ENCODE measurements at regions not wholly inside any gene's neighbourhood (a gene's known extent, or its start where the extent isn't known, plus 50 kb on each side); places are given as distances from the start of the nearest gene placed in this dataset.

DNA sequence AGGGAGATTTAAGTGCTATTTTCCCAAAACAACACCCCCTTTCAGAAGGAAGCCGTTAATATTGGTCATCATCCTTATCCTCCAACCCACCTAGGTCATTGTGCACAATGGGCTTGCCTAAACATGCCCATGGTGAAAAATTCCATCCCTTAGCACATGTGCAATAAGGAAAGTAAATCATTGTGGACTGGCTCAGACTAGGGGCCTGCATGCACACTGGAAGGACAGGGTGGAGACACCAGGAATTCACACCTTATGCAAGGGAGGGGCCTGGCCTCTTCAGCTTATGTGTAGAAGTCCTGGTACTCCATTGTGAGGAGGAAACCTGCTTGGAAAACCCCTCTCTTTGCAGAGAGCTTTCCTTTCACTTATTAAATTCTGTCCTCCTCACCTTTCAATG is 311.4 kb upstream of the NDST4 start:
- TF ChIP-seq, protein P1, sequence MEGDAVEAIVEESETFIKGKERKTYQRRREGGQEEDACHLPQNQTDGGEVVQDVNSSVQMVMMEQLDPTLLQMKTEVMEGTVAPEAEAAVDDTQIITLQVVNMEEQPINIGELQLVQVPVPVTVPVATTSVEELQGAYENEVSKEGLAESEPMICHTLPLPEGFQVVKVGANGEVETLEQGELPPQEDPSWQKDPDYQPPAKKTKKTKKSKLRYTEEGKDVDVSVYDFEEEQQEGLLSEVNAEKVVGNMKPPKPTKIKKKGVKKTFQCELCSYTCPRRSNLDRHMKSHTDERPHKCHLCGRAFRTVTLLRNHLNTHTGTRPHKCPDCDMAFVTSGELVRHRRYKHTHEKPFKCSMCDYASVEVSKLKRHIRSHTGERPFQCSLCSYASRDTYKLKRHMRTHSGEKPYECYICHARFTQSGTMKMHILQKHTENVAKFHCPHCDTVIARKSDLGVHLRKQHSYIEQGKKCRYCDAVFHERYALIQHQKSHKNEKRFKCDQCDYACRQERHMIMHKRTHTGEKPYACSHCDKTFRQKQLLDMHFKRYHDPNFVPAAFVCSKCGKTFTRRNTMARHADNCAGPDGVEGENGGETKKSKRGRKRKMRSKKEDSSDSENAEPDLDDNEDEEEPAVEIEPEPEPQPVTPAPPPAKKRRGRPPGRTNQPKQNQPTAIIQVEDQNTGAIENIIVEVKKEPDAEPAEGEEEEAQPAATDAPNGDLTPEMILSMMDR (IDR thresholded peaks at IDR 0.05): no peak
- TF ChIP-seq POLR2A (IDR thresholded peaks at IDR 0.05) (no peak), POLR2AphosphoS5 (IDR thresholded peaks at IDR 0.05) (no peak), EP300 (IDR thresholded peaks at IDR 0.05; ENCODE audit: low read depth) (no peak)

Data from transverse colon (tissue), 4 donors.